ENCODE measurements at regions not wholly inside any gene's neighbourhood (a gene's known extent, or its start where the extent isn't known, plus 50 kb on each side); places are given as distances from the start of the nearest gene placed in this dataset.

GRCh38 chr2:236848501-236848900, 237.2 kb upstream of the COPS8 start:
- peak; percentile 95 for TF ChIP-seq POLR2AphosphoS5 (IDR thresholded peaks at IDR 0.05)
- TF ChIP-seq RAD21 (conservative IDR thresholded peaks at IDR 0.05): peak; percentile 39
- TF ChIP-seq SMC3 (conservative IDR thresholded peaks at IDR 0.05; ENCODE audit: poor library complexity): no peak
- TF ChIP-seq, protein P1, sequence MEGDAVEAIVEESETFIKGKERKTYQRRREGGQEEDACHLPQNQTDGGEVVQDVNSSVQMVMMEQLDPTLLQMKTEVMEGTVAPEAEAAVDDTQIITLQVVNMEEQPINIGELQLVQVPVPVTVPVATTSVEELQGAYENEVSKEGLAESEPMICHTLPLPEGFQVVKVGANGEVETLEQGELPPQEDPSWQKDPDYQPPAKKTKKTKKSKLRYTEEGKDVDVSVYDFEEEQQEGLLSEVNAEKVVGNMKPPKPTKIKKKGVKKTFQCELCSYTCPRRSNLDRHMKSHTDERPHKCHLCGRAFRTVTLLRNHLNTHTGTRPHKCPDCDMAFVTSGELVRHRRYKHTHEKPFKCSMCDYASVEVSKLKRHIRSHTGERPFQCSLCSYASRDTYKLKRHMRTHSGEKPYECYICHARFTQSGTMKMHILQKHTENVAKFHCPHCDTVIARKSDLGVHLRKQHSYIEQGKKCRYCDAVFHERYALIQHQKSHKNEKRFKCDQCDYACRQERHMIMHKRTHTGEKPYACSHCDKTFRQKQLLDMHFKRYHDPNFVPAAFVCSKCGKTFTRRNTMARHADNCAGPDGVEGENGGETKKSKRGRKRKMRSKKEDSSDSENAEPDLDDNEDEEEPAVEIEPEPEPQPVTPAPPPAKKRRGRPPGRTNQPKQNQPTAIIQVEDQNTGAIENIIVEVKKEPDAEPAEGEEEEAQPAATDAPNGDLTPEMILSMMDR (IDR thresholded peaks at IDR 0.05; ENCODE audit: poor library complexity, severe bottlenecking): no peak
- peak; percentile 66 for TF ChIP-seq MXI1 (conservative IDR thresholded peaks at IDR 0.05; ENCODE audit: poor library complexity, severe bottlenecking)
- peak; percentile 90 for TF ChIP-seq EP300 (conservative IDR thresholded peaks at IDR 0.05; ENCODE audit: poor library complexity, severe bottlenecking)
- TF ChIP-seq REST (IDR thresholded peaks at IDR 0.05; ENCODE audit: borderline replicate concordance): peak; percentile 66
- no peak for TF ChIP-seq EZH2 (IDR thresholded peaks at IDR 0.05; ENCODE audit: borderline replicate concordance, insufficient read depth, low read length, poor library complexity, severe bottlenecking)
- TF ChIP-seq TAF1 (IDR thresholded peaks at IDR 0.05; ENCODE audit: low read depth): no peak
- H3K4me2 ChIP-seq (ENCODE audit: low read length): peak overlapping the region; percentile 62
- no peak overlapping the region for H2AFZ ChIP-seq (ENCODE audit: low read depth, low read length)

DNA sequence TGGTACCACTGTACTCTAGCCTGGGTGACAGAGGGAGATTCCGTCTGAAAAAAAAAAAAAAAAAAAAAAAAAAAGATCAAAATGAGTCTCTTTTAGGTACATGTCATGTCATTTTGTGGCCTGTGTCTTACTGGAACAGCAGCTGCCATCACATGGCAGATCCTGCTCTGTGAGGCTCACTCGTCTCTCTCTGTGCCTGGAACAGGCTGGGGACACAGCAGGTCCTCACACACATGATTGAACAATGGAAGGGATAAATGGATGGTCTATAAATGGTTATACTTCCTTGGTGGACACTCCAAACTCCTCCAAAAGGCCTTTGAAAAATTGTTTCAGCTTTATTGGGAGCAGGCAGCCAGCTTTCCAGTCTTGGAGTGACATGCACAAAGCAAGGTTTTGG, 236.2 kb upstream of the COPS8 start:
- Histone ChIP-seq H2AFZ (ENCODE audit: low read depth, low read length) (no peak overlapping the region), H3K27me3 (ENCODE audit: insufficient read depth, low read depth, low read length) (no peaks in the 10 kb centered on the region), H3K4me2 (ENCODE audit: low read length) (no peak overlapping the region), H3K79me2 (replicated peaks; ENCODE audit: insufficient read depth, low read length) (no peaks in the 10 kb centered on the region), H4K20me1 (ENCODE audit: insufficient read depth) (no peaks in the 10 kb centered on the region), H3K9ac (ENCODE audit: low read length) (no peak overlapping the region), H3F3A (ENCODE audit: insufficient read depth, low read length, poor library complexity, severe bottlenecking) (no peaks in the 10 kb centered on the region), H3K9me2 (ENCODE audit: insufficient read depth, low read length) (no peaks in the 10 kb centered on the region), H3K36me3 (ENCODE audit: insufficient read depth, low read length) (no peaks in the 10 kb centered on the region), H3K4me3 (ENCODE audit: low read length) (no peak overlapping the region), H3K9me3 (ENCODE audit: low read length) (peaks cover 3% of the 10 kb centered on the region), H3K27ac (ENCODE audit: low read length) (peak overlapping the region; percentile 83)
- TF ChIP-seq EP300 (conservative IDR thresholded peaks at IDR 0.05; ENCODE audit: poor library complexity, severe bottlenecking): no peak
- TF ChIP-seq REST (IDR thresholded peaks at IDR 0.05; ENCODE audit: borderline replicate concordance): no peak
- TF ChIP-seq EZH2 (IDR thresholded peaks at IDR 0.05; ENCODE audit: borderline replicate concordance, insufficient read depth, low read length, poor library complexity, severe bottlenecking): no peak
- TF ChIP-seq SMC3 (conservative IDR thresholded peaks at IDR 0.05; ENCODE audit: poor library complexity): no peak
- no peak for TF ChIP-seq RAD21 (conservative IDR thresholded peaks at IDR 0.05)
- TF ChIP-seq MXI1 (conservative IDR thresholded peaks at IDR 0.05; ENCODE audit: poor library complexity, severe bottlenecking): no peak
- TF ChIP-seq POLR2AphosphoS5 (IDR thresholded peaks at IDR 0.05): no peak
- TF ChIP-seq TAF1 (IDR thresholded peaks at IDR 0.05; ENCODE audit: low read depth): no peak
- TF ChIP-seq, protein P1 (IDR thresholded peaks at IDR 0.05; ENCODE audit: poor library complexity, severe bottlenecking): no peak

More at GRCh38 chr2:236848501-236848900, 237.2 kb upstream of the COPS8 start:
- Histone ChIP-seq H3K27ac (ENCODE audit: low read length) (peak overlapping the region; percentile 83), H3F3A (ENCODE audit: insufficient read depth, low read length, poor library complexity, severe bottlenecking) (no peaks in the 10 kb centered on the region), H3K79me2 (replicated peaks; ENCODE audit: insufficient read depth, low read length) (no peaks in the 10 kb centered on the region), H3K9me2 (ENCODE audit: insufficient read depth, low read length) (no peaks in the 10 kb centered on the region), H3K27me3 (ENCODE audit: insufficient read depth, low read depth, low read length) (no peaks in the 10 kb centered on the region), H3K9ac (ENCODE audit: low read length) (peak overlapping the region; percentile 42), H4K20me1 (ENCODE audit: insufficient read depth) (no peaks in the 10 kb centered on the region), H3K9me3 (ENCODE audit: low read length) (peaks cover 3% of the 10 kb centered on the region), H3K36me3 (ENCODE audit: insufficient read depth, low read length) (no peaks in the 10 kb centered on the region), H3K4me3 (ENCODE audit: low read length) (peak overlapping the region; percentile 42)

Measured in neural cell (in vitro differentiated cells).